CD14-positive monocyte (primary cell): ENCODE measurements at regions not wholly inside any gene's neighbourhood (a gene's known extent, or its start where the extent isn't known, plus 50 kb on each side); places are given as distances from the start of the nearest gene placed in this dataset.

Experiments
- DNase-seq, 3 donors: peaks; one replicate each; pipeline ENCODE4 v3.0.0-alpha.2; 2011 to 2022
- H2AFZ ChIP-seq: 2 replicates; pipeline ENCODE4 v1.6.0; 2012; ENCODE audit warnings: mild to moderate bottlenecking, low read depth, low read length, inconsistent platforms; ENCODE audit not compliant: insufficient read depth, poor library complexity, severe bottlenecking
- H3K27ac ChIP-seq, 2 donors: 1 replicate in 1 of 2; 2 replicates in 1 of 2; pipeline ENCODE4 v1.5.1; 2012 to 2013; ENCODE audit warnings: low read length in 2 of 2, control low read depth in 1 of 2, inconsistent platforms in 1 of 2, low read depth in 1 of 2, mild to moderate bottlenecking in 1 of 2
- H3K27me3 ChIP-seq, 2 donors: one replicate each; pipeline versions ENCODE4 v1.6.0 to v1.6.1; 2011 to 2013; ENCODE audit warnings: low read length in 2 of 2; ENCODE audit not compliant: control insufficient read depth in 2 of 2, insufficient read depth in 2 of 2
- H3K36me3 ChIP-seq, 2 donors: replicated peaks in 1 of 2; 1 replicate in 1 of 2; 2 replicates in 1 of 2; pipeline versions ENCODE4 v1.5.1 to v1.6.1; 2012 to 2013; ENCODE audit warnings: low read length in 2 of 2, control low read depth in 1 of 2, inconsistent platforms in 1 of 2, mild to moderate bottlenecking in 1 of 2; ENCODE audit not compliant: insufficient read depth in 2 of 2, control insufficient read depth in 1 of 2
- H3K4me1 ChIP-seq, 2 donors: 1 replicate in 1 of 2; 2 replicates in 1 of 2; pipeline versions ENCODE4 v1.5.1 to v1.6.1; 2012 to 2013; ENCODE audit warnings: low read length in 2 of 2, control low read depth in 1 of 2, inconsistent platforms in 1 of 2, mild to moderate bottlenecking in 1 of 2, moderate library complexity in 1 of 2; ENCODE audit not compliant: insufficient read depth in 2 of 2, control insufficient read depth in 1 of 2
- H3K4me2 ChIP-seq: replicated peaks from 2 replicates; pipeline ENCODE3; 2012; ENCODE audit warnings: low read length, moderate library complexity, mild to moderate bottlenecking; ENCODE audit not compliant: poor library complexity, severe bottlenecking; ENCODE audit errors: extremely low read depth
- H3K4me3 ChIP-seq, 3 experiments: fragments of 200-600 bp in 1 of 3; sonication (generic) in 1 of 3; replicated peaks in 1 of 3; 1 replicate in 2 of 3; 2 replicates in 1 of 3; pipeline ENCODE4 v1.5.1; 2011 to 2013; ENCODE audit warnings: low read length in 3 of 3, mild to moderate bottlenecking in 3 of 3, control low read depth in 2 of 3, low read depth in 2 of 3, inconsistent platforms in 1 of 3, moderate library complexity in 1 of 3
- H3K79me2 ChIP-seq: 2 replicates; pipeline ENCODE4 v1.6.0; 2012; ENCODE audit warnings: mild to moderate bottlenecking, control low read depth, inconsistent platforms, low read length, moderate library complexity; ENCODE audit not compliant: insufficient read depth
- H3K9ac ChIP-seq: 2 replicates; pipeline ENCODE4 v1.6.0; 2017; ENCODE audit warnings: low read length, mild to moderate bottlenecking; ENCODE audit not compliant: insufficient read depth, poor library complexity, severe bottlenecking
- H3K9me3 ChIP-seq, 2 donors: replicated peaks in 1 of 2; 1 replicate in 1 of 2; 2 replicates in 1 of 2; pipeline versions ENCODE4 v1.5.1 to v1.6.1; 2012 to 2013; ENCODE audit warnings: low read length in 2 of 2, control low read depth in 1 of 2; ENCODE audit not compliant: control insufficient read depth in 1 of 2, insufficient read depth in 1 of 2
- H4K20me1 ChIP-seq: 2 replicates; pipeline ENCODE4 v1.6.0; 2012; ENCODE audit warnings: mild to moderate bottlenecking, low read length, control low read depth, moderate library complexity; ENCODE audit not compliant: insufficient read depth
- H3K27ac Mint-ChIP-seq, 7 donors: one replicate each; pipeline ENCODE4 v1.8.0; 2020; ENCODE audit warnings: mild to moderate bottlenecking in 7 of 7, mixed read lengths in 7 of 7, moderate library complexity in 6 of 7, inconsistent platforms in 2 of 7
- H3K27me3 Mint-ChIP-seq, 3 donors: one replicate each; pipeline ENCODE4 v1.8.0; 2021 to 2022; ENCODE audit warnings: low read depth in 3 of 3, mild to moderate bottlenecking in 3 of 3, mixed read lengths in 3 of 3, moderate library complexity in 3 of 3, inconsistent platforms in 1 of 3
- H3K36me3 Mint-ChIP-seq, 2 donors: one replicate each; pipeline ENCODE4 v1.8.0; 2020; ENCODE audit warnings: mixed read lengths in 2 of 2, inconsistent platforms in 1 of 2, mild to moderate bottlenecking in 1 of 2
- H3K4me1 Mint-ChIP-seq: one replicate; pipeline ENCODE4 v1.8.0; 2020; ENCODE audit warnings: mild to moderate bottlenecking, mixed read lengths
- H3K4me3 Mint-ChIP-seq, 2 donors: one replicate each; pipeline ENCODE4 v1.8.0; 2020; ENCODE audit warnings: mild to moderate bottlenecking in 2 of 2, mixed read lengths in 2 of 2, moderate library complexity in 1 of 2
- H3K9me3 Mint-ChIP-seq, 7 donors: one replicate each; pipeline ENCODE4 v1.8.0; 2020 to 2022; ENCODE audit warnings: mixed read lengths in 7 of 7, mild to moderate bottlenecking in 6 of 7, moderate library complexity in 6 of 7, inconsistent platforms in 2 of 7
- CTCF ChIP-seq: fragments of 200-600 bp; IDR thresholded peaks from one replicate; pipeline ENCODE4 v1.8.0; 2022; ENCODE audit warnings: antibody characterized with exemption, mild to moderate bottlenecking
- WGBS: methylation state at CpG from one replicate; pipeline ENCODE4 v1.1.5; 2013; ENCODE audit warnings: missing lambda C conversion rate; ENCODE audit not compliant: insufficient coverage; 5-methylcytosine and 5-hydroxymethylcytosine counted together
- intact Hi-C, 2 donors: fragments of 100-400 bp; cut with micrococcal nuclease; formaldehyde crosslinking; loops; one replicate each; pipeline versions ENCODE4 v1.15.0 to v1.15.1; 2023

- H3K27ac ChIP-seq = no peak overlapping the region
- WGBS = no CpG with 5 or more reads among the region's 1 CpG
- no peak overlapping the region for H3K4me3 ChIP-seq
- Mint-ChIP-seq H3K36me3 (no peaks in the 10 kb centered on the region), H3K9me3 (peaks cover 0 to 6% (median 2%) of the 10 kb centered on the region in 7 donors), H3K27ac (no peak overlapping the region), H3K4me1 (peaks cover 10% of the 10 kb centered on the region), H3K27me3 (no peaks in the 10 kb centered on the region), H3K4me3 (no peak overlapping the region)
- no peaks in the 10 kb centered on the region for H3K36me3 ChIP-seq
- H3K9me3 ChIP-seq = no peaks in the 10 kb centered on the region
- no peak for TF ChIP-seq CTCF
- no peaks in the 10 kb centered on the region for H3K79me2 ChIP-seq
- intact Hi-C loops = no loop called here
- DNase-seq = no peak
- H3K4me2 ChIP-seq = no peak overlapping the region
- no peak overlapping the region for H3K9ac ChIP-seq
- H3K27me3 ChIP-seq = no peaks in the 10 kb centered on the region
- no peak overlapping the region for H2AFZ ChIP-seq
- peaks cover 2 to 7% of the 10 kb centered on the region in 2 donors for H3K4me1 ChIP-seq
- H4K20me1 ChIP-seq = no peaks in the 10 kb centered on the region
These were observed 268.9 kb upstream of the KCNMB2 start for GRCh38 chr3:178267158-178267844.

GRCh38 chr3:178270838-178271237 lies 265.4 kb upstream of the KCNMB2 start:
- no peaks in the 10 kb centered on the region for H3K4me1 Mint-ChIP-seq
- Histone ChIP-seq H3K4me2 (no peak overlapping the region), H3K27me3 (no peaks in the 10 kb centered on the region), H3K9me3 (no peaks in the 10 kb centered on the region), H3K27ac (no peak overlapping the region), H3K4me1 (no peaks in the 10 kb centered on the region), H3K79me2 (no peaks in the 10 kb centered on the region), H3K9ac (no peak overlapping the region), H3K36me3 (no peaks in the 10 kb centered on the region), H4K20me1 (no peaks in the 10 kb centered on the region), H3K4me3 (no peak overlapping the region), H2AFZ (no peak overlapping the region)
- intact Hi-C loops = no loop called here
- H3K9me3 Mint-ChIP-seq = peaks cover 0 to 7% (median 2%) of the 10 kb centered on the region in 7 donors
- no peak for TF ChIP-seq CTCF
- H3K27me3 Mint-ChIP-seq = no peaks in the 10 kb centered on the region
- no peak overlapping the region for H3K27ac Mint-ChIP-seq
- no peak overlapping the region for H3K4me3 Mint-ChIP-seq
- no peaks in the 10 kb centered on the region for H3K36me3 Mint-ChIP-seq
- WGBS = 90% methylated on average over 4 of the region's 4 CpGs
- no peak for DNase-seq
